Calu3 (cell line): ENCODE measurements at regions not wholly inside any gene's neighbourhood (a gene's known extent, or its start where the extent isn't known, plus 50 kb on each side); places are given as distances from the start of the nearest gene placed in this dataset.

ENCODE experiments used
- BruUV-seq: library from RNA; stranded (reverse); fragments of 400-500 nt; replicated peaks from 2 replicates; lab custom pipeline; 2021; lab: Mats Ljungman, UMichigan
- CTCF ChIA-PET: fragments of 300-600 bp; sonication (Branson Sonifier 250); formaldehyde crosslinking; loops from one replicate; lab custom pipeline; 2022; ENCODE audit warnings: antibody characterized with exemption; lab: Charles Lee
- DNase-seq: peaks from one replicate; pipeline ENCODE4 v3.0.0; 2022
- H3K27ac Mint-ChIP-seq: one replicate; pipeline ENCODE4 v1.8.0; 2022; ENCODE audit warnings: mixed read lengths; ENCODE audit not compliant: unreplicated experiment
- H3K27me3 Mint-ChIP-seq: one replicate; pipeline ENCODE4 v1.8.0; 2022; ENCODE audit warnings: mixed read lengths; ENCODE audit not compliant: unreplicated experiment
- H3K36me3 Mint-ChIP-seq: one replicate; pipeline ENCODE4 v1.8.0; 2022; ENCODE audit warnings: mild to moderate bottlenecking, moderate library complexity, mixed read lengths; ENCODE audit not compliant: insufficient read depth, unreplicated experiment
- H3K4me1 Mint-ChIP-seq: one replicate; pipeline ENCODE4 v1.8.0; 2022; ENCODE audit warnings: mild to moderate bottlenecking, low read depth, mixed read lengths; ENCODE audit not compliant: unreplicated experiment
- H3K4me3 Mint-ChIP-seq: one replicate; pipeline ENCODE4 v1.8.0; 2022; ENCODE audit warnings: mild to moderate bottlenecking, low read depth, moderate library complexity, mixed read lengths; ENCODE audit not compliant: unreplicated experiment
- H3K9me3 Mint-ChIP-seq: one replicate; pipeline ENCODE4 v1.8.0; 2022; ENCODE audit warnings: low read depth, mixed read lengths; ENCODE audit not compliant: unreplicated experiment
- CTCF ChIP-seq: fragments of 200-600 bp; IDR thresholded peaks from one replicate; pipeline ENCODE4 v1.8.0; 2022; ENCODE audit warnings: antibody characterized with exemption; ENCODE audit not compliant: unreplicated experiment
- intact Hi-C: fragments of 100-400 bp; cut with micrococcal nuclease; formaldehyde crosslinking; loops from one replicate; pipeline ENCODE4 v1.10.0; 2022; ENCODE audit not compliant: unreplicated experiment

GRCh38 chr18:30860741-30861140 lies 181.8 kb downstream of the DSC3 start:
- intact Hi-C loops: no loop called here
- CTCF ChIA-PET: no interaction called here
- H3K4me1 Mint-ChIP-seq: no peaks in the 10 kb centered on the region
- no peak for TF ChIP-seq CTCF
- DNase-seq: no peak
- no peak overlapping the region for H3K4me3 Mint-ChIP-seq
- H3K9me3 Mint-ChIP-seq: no peaks in the 10 kb centered on the region
- BruUV-seq: no TSS peak
- H3K36me3 Mint-ChIP-seq: no peaks in the 10 kb centered on the region
- no peaks in the 10 kb centered on the region for H3K27me3 Mint-ChIP-seq
- H3K27ac Mint-ChIP-seq: no peak overlapping the region

- no peak for DNase-seq
- CTCF ChIA-PET: no interaction called here
- no peak overlapping the region for H3K27ac Mint-ChIP-seq
- H3K9me3 Mint-ChIP-seq: no peaks in the 10 kb centered on the region
- H3K36me3 Mint-ChIP-seq: no peaks in the 10 kb centered on the region
- BruUV-seq: no TSS peak
- H3K4me3 Mint-ChIP-seq: no peak overlapping the region
- no peaks in the 10 kb centered on the region for H3K27me3 Mint-ChIP-seq
- H3K4me1 Mint-ChIP-seq: no peaks in the 10 kb centered on the region
- no peak for TF ChIP-seq CTCF
- intact Hi-C loops: no loop called here
Observed at GRCh38 chr18:30859036-30859435, 183.5 kb downstream of the DSC3 start.

- no peaks in the 10 kb centered on the region for H3K9me3 Mint-ChIP-seq
- H3K27ac Mint-ChIP-seq: no peak overlapping the region
- BruUV-seq: no TSS peak
- H3K4me3 Mint-ChIP-seq: no peak overlapping the region
- H3K27me3 Mint-ChIP-seq: no peaks in the 10 kb centered on the region
- no peaks in the 10 kb centered on the region for H3K4me1 Mint-ChIP-seq
- DNase-seq: no peak
- CTCF ChIA-PET: no interaction called here
- TF ChIP-seq CTCF: no peak
- intact Hi-C loops: no loop called here
- H3K36me3 Mint-ChIP-seq: no peaks in the 10 kb centered on the region
Observed at GRCh38 chr18:30858560-30858959, 184.0 kb downstream of the DSC3 start.

GRCh38 chr18:30855762-30856161 lies 186.8 kb downstream of the DSC3 start:
- Mint-ChIP-seq H3K9me3 (no peaks in the 10 kb centered on the region), H3K4me1 (no peaks in the 10 kb centered on the region), H3K27ac (no peak overlapping the region), H3K4me3 (no peak overlapping the region), H3K36me3 (no peaks in the 10 kb centered on the region), H3K27me3 (no peaks in the 10 kb centered on the region)
- intact Hi-C loops: no loop called here
- CTCF ChIA-PET: no interaction called here
- no peak for TF ChIP-seq CTCF
- BruUV-seq: no TSS peak
- no peak for DNase-seq
